ENCODE measurements at regions not wholly inside any gene's neighbourhood (a gene's known extent, or its start where the extent isn't known, plus 50 kb on each side); places are given as distances from the start of the nearest gene placed in this dataset.

DNA sequence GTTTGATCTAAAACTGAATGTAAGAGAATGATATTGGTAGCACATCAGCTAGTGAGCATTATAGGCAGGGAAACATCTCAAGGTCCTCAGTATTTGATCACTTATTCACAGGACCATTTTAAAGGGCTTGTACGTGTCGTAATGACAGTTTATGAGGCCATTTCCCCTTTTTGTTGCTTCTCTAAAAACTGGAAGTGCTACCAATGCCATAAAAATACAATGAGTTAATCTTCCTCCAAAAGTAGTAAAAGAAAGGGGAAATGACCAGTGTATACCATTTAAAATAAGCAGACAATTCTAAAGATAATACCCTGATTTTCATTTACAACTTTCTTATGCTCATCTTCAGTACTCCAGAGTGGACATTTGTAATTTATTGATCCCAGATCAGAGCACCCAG lies 285.8 kb upstream of the PCSK5 start (continued):
- TF ChIP-seq, protein P1, sequence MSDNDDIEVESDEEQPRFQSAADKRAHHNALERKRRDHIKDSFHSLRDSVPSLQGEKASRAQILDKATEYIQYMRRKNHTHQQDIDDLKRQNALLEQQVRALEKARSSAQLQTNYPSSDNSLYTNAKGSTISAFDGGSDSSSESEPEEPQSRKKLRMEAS (IDR thresholded peaks at IDR 0.05) = no peak
- no peak for TF ChIP-seq YY1 (IDR thresholded peaks at IDR 0.05; ENCODE audit: extremely low read depth, insufficient replicate concordance, low read depth, low read length)
- TF ChIP-seq SRF (IDR thresholded peaks at IDR 0.05; ENCODE audit: low read depth) = no peak
- TF ChIP-seq SP1 (IDR thresholded peaks at IDR 0.05; ENCODE audit: low read depth) = no peak
- TF ChIP-seq JUND (IDR thresholded peaks at IDR 0.05) = no peak
- no peak for TF ChIP-seq EZH2phosphoT487 (IDR thresholded peaks at IDR 0.05; ENCODE audit: borderline replicate concordance)
- no peak for TF ChIP-seq ZFX (IDR thresholded peaks at IDR 0.05)
- TF ChIP-seq EGR1 (IDR thresholded peaks at IDR 0.05; ENCODE audit: low read depth) = no peak
- TF ChIP-seq EZH2 (IDR thresholded peaks at IDR 0.05) = no peak

DNA sequence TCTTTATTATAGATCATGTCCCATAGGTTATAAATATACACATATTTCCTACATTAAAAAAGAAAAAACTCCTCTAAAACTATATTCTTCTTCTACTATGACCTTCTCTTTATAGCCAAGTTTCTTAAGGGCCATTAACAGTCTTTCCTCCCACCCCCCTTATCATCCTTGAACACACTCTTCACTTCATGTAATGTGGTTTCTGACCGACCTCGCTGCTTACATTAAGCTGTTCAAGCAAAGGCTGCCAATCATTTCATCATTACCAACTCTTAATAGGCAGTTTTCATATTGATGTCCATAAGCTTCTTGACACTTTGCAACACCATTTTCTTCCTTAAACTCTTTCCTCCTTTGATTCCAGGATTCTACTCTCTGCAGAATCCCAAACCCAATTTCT lies 283.0 kb upstream of the PCSK5 start:
- no peaks in the 10 kb centered on the region for H3K9me3 ChIP-seq (ENCODE audit: control insufficient read depth in 1 of 2, insufficient read depth in 1 of 2, low read depth in 1 of 2, low read length in 2 of 2)
- no peak overlapping the region for H3K4me2 ChIP-seq (ENCODE audit: low read length)
- no peaks in the 10 kb centered on the region for H4K20me1 ChIP-seq (ENCODE audit: insufficient read depth)
- ChIA-PET POLR2A (no interaction called here), RAD21 (ENCODE audit: low non-redundant PET in 1 of 2, low total read pairs in 2 of 2, uncharacterized antibody in 2 of 2, unreplicated experiment in 2 of 2) (no interaction called here), CTCF (no interaction called here)
- no peak overlapping the region for H3K4me3 ChIP-seq (replicated peaks in 1 of 2; ENCODE audit: low read depth in 1 of 2, low read length in 2 of 2)
- BruUV-seq (replicated peaks) = no TSS peak
- H3K27me3 ChIP-seq (ENCODE audit: insufficient read depth, low read length) = peaks cover 18% of the 10 kb centered on the region
- DNase-seq (ENCODE audit: low read depth, low spot score) (no peak), ATAC-seq (no peak)
- intact Hi-C loops (cut with micrococcal nuclease) = no loop called here
- no peaks in the 10 kb centered on the region for H3K4me1 ChIP-seq (ENCODE audit: control insufficient read depth in 1 of 2, insufficient read depth in 2 of 2, low read length in 2 of 2)
- H3K9ac ChIP-seq (ENCODE audit: low read length) = no peak overlapping the region
- H3K9me2 ChIP-seq (ENCODE audit: insufficient read depth) = no peaks in the 10 kb centered on the region
- H3K27ac ChIP-seq (ENCODE audit: low read depth, low read length) = no peak overlapping the region
- no peaks in the 10 kb centered on the region for H3K79me2 ChIP-seq (ENCODE audit: insufficient read depth, low read length)
- no peaks in the 10 kb centered on the region for H3K36me3 ChIP-seq (ENCODE audit: control insufficient read depth in 1 of 2, insufficient read depth in 2 of 2, low read length in 2 of 2)
- TF ChIP-seq EZH2phosphoT487 (IDR thresholded peaks at IDR 0.05; ENCODE audit: borderline replicate concordance) (no peak), POLR2A (IDR thresholded peaks at IDR 0.05; ENCODE audit: borderline replicate concordance, extremely low read depth, insufficient read depth, insufficient read length) (no peak), JUND (IDR thresholded peaks at IDR 0.05) (no peak), FOSL1 (IDR thresholded peaks at IDR 0.05; ENCODE audit: low read depth) (no peak), ZFX (IDR thresholded peaks at IDR 0.05) (no peak), SP1 (IDR thresholded peaks at IDR 0.05; ENCODE audit: low read depth) (no peak), CEBPB (IDR thresholded peaks at IDR 0.05; ENCODE audit: low read depth) (no peak), EZH2 (IDR thresholded peaks at IDR 0.05) (no peak), POLR2AphosphoS5 (IDR thresholded peaks at IDR 0.05; ENCODE audit: low read depth, low read length) (no peak), RAD21 (IDR thresholded peaks at IDR 0.05; ENCODE audit: low read depth) (no peak), EGR1 (IDR thresholded peaks at IDR 0.05; ENCODE audit: low read depth) (no peak), ZNF274 (IDR thresholded peaks at IDR 0.05; ENCODE audit: low read depth, low read length) (no peak), ELF1 (IDR thresholded peaks at IDR 0.05; ENCODE audit: borderline replicate concordance, low read depth) (no peak), TCF7L2 (IDR thresholded peaks at IDR 0.05; ENCODE audit: borderline replicate concordance, extremely low read depth, insufficient read depth, insufficient read length) (no peak)
- TF ChIP-seq, protein P2, sequence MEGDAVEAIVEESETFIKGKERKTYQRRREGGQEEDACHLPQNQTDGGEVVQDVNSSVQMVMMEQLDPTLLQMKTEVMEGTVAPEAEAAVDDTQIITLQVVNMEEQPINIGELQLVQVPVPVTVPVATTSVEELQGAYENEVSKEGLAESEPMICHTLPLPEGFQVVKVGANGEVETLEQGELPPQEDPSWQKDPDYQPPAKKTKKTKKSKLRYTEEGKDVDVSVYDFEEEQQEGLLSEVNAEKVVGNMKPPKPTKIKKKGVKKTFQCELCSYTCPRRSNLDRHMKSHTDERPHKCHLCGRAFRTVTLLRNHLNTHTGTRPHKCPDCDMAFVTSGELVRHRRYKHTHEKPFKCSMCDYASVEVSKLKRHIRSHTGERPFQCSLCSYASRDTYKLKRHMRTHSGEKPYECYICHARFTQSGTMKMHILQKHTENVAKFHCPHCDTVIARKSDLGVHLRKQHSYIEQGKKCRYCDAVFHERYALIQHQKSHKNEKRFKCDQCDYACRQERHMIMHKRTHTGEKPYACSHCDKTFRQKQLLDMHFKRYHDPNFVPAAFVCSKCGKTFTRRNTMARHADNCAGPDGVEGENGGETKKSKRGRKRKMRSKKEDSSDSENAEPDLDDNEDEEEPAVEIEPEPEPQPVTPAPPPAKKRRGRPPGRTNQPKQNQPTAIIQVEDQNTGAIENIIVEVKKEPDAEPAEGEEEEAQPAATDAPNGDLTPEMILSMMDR (IDR thresholded peaks at IDR 0.05 in 2 of 3, conservative IDR thresholded peaks at IDR 0.05 in 1 of 3; ENCODE audit: borderline replicate concordance in 1 of 3, insufficient read depth in 1 of 3, low read depth in 2 of 3, low read length in 2 of 3) = no peak
- TF ChIP-seq, protein P3, sequence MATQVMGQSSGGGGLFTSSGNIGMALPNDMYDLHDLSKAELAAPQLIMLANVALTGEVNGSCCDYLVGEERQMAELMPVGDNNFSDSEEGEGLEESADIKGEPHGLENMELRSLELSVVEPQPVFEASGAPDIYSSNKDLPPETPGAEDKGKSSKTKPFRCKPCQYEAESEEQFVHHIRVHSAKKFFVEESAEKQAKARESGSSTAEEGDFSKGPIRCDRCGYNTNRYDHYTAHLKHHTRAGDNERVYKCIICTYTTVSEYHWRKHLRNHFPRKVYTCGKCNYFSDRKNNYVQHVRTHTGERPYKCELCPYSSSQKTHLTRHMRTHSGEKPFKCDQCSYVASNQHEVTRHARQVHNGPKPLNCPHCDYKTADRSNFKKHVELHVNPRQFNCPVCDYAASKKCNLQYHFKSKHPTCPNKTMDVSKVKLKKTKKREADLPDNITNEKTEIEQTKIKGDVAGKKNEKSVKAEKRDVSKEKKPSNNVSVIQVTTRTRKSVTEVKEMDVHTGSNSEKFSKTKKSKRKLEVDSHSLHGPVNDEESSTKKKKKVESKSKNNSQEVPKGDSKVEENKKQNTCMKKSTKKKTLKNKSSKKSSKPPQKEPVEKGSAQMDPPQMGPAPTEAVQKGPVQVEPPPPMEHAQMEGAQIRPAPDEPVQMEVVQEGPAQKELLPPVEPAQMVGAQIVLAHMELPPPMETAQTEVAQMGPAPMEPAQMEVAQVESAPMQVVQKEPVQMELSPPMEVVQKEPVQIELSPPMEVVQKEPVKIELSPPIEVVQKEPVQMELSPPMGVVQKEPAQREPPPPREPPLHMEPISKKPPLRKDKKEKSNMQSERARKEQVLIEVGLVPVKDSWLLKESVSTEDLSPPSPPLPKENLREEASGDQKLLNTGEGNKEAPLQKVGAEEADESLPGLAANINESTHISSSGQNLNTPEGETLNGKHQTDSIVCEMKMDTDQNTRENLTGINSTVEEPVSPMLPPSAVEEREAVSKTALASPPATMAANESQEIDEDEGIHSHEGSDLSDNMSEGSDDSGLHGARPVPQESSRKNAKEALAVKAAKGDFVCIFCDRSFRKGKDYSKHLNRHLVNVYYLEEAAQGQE (IDR thresholded peaks at IDR 0.05; ENCODE audit: low read depth) = no peak
- TF ChIP-seq, protein P1 (IDR thresholded peaks at IDR 0.05) = no peak
- no peak overlapping the region for H2AFZ ChIP-seq (ENCODE audit: low read depth, low read length, poor library complexity, severe bottlenecking)
